GM12878 (cell line): ENCODE measurements at regions not wholly inside any gene's neighbourhood (a gene's known extent, or its start where the extent isn't known, plus 50 kb on each side); places are given as distances from the start of the nearest gene placed in this dataset.

ENCODE experiments used
- ATAC-seq: fragments of 200-7000 bp; cut with Tn5 transposase; 3 replicates; pipeline ENCODE4 v1.9.1; 2020; ENCODE audit warnings: mild to moderate bottlenecking, moderate library complexity
- BruUV-seq: library from RNA; stranded (reverse); fragments of 400-500 nt; replicated peaks from 2 replicates; lab custom pipeline; 2021; lab: Mats Ljungman, UMichigan
- CTCF ChIA-PET: fragments of 300-600 bp; sonication (Branson Sonifier 250); formaldehyde crosslinking; extraction: SDS; loops from one replicate; lab custom pipeline; 2021; ENCODE audit warnings: inconsistent platforms; lab: Yijun Ruan, JAX
- POLR2A ChIA-PET: fragments of 350-600 bp; formaldehyde crosslinking; extraction: SDS; loops from one replicate; lab custom pipeline; 2021; ENCODE audit warnings: inconsistent platforms; lab: Charles Lee
- RAD21 ChIA-PET: fragments of 300-600 bp; sonication (Branson Sonifier 250); formaldehyde crosslinking; loops from one replicate; lab custom pipeline; 2023; ENCODE audit warnings: antibody characterized with exemption; ENCODE audit not compliant: unreplicated experiment; lab: Charles Lee
- SMC1A ChIA-PET: fragments of 300-600 bp; sonication (Branson Sonifier 250); formaldehyde crosslinking; loops from one replicate; lab custom pipeline; 2023; ENCODE audit not compliant: unreplicated experiment, uncharacterized antibody; lab: Charles Lee
- DNase-seq: peaks from one replicate; pipeline ENCODE4 v3.0.0-alpha.2; 2011; ENCODE audit warnings: low read depth, low spot score
- FAIRE-seq: peaks from 3 replicates; lab custom pipeline; 2011; peaks lifted over from hg19 to GRCh38; lab: Jason Lieb, UNC
- H2AFZ ChIP-seq: 2 replicates; pipeline ENCODE4 v1.6.0; 2011; ENCODE audit warnings: low read depth, low read length, control low read depth; ENCODE audit not compliant: control insufficient read depth
- H3K27ac ChIP-seq: 2 replicates; pipeline ENCODE4 v1.5.1; 2011; ENCODE audit warnings: control low read depth; ENCODE audit not compliant: control insufficient read depth, insufficient read depth
- H3K27me3 ChIP-seq, 2 experiments: replicated peaks in 1 of 2; 2 replicates each; pipeline versions ENCODE4 v1.6.0 to v1.6.1; 2011; ENCODE audit warnings: low read length in 1 of 2; ENCODE audit not compliant: control insufficient read depth in 2 of 2, insufficient read depth in 2 of 2
- H3K36me3 ChIP-seq, 2 experiments: 2 replicates each; pipeline ENCODE4 v1.5.1; 2011; ENCODE audit warnings: low read length in 1 of 2; ENCODE audit not compliant: control insufficient read depth in 2 of 2, insufficient read depth in 2 of 2
- H3K4me1 ChIP-seq: 2 replicates; pipeline ENCODE4 v1.6.1; 2011; ENCODE audit warnings: mild to moderate bottlenecking, low read length, moderate library complexity, mixed read lengths; ENCODE audit not compliant: control insufficient read depth, insufficient read depth
- H3K4me2 ChIP-seq: 2 replicates; pipeline ENCODE4 v1.6.0; 2011; ENCODE audit warnings: control low read depth; ENCODE audit not compliant: control insufficient read depth, insufficient read depth
- H3K4me3 ChIP-seq: fragments of 200-600 bp; sonication (generic); 2 replicates; pipeline ENCODE4 v1.5.1; 2016
- H3K79me2 ChIP-seq: 2 replicates; pipeline ENCODE4 v1.6.0; 2011; ENCODE audit warnings: low read length; ENCODE audit not compliant: control insufficient read depth, insufficient read depth
- H3K9ac ChIP-seq: 2 replicates; pipeline ENCODE4 v1.8.0; 2011; ENCODE audit warnings: low read length, control low read depth, mixed read lengths; ENCODE audit not compliant: control insufficient read depth, insufficient read depth
- H3K9me3 ChIP-seq: replicated peaks from 3 replicates; pipeline ENCODE4 v1.5.1; 2011; ENCODE audit warnings: mild to moderate bottlenecking, low read length; ENCODE audit not compliant: control insufficient read depth, insufficient read depth
- H4K20me1 ChIP-seq: 2 replicates; pipeline ENCODE4 v1.6.0; 2011; ENCODE audit not compliant: control insufficient read depth, insufficient read depth
- CREM ChIP-seq: IDR thresholded peaks from 2 replicates; pipeline ENCODE4 v1.6.1; 2014; ENCODE audit warnings: antibody characterized with exemption, low read depth
- PRDM15 ChIP-seq: fragments of 450-650 bp; formaldehyde crosslinking; IDR thresholded peaks from 2 replicates; pipeline ENCODE4 v1.4.0; 2020; ENCODE audit warnings: mild to moderate bottlenecking, moderate library complexity
- REST ChIP-seq: IDR thresholded peaks from 2 replicates; pipeline ENCODE4 v1.6.1; 2012; ENCODE audit warnings: mild to moderate bottlenecking, low read depth, low read length
- WGBS: methylation state at CpG from one replicate; pipeline ENCODE4 v1.1.6; 2016; ENCODE audit warnings: low lambda C conversion rate; ENCODE audit not compliant: insufficient replicate concordance, insufficient coverage; ENCODE audit errors: missing lambda C conversion rate; 5-methylcytosine and 5-hydroxymethylcytosine counted together
- in situ Hi-C: fragments of 300-500 bp; cut with MboI; formaldehyde crosslinking; loops from 9 replicates; pipeline ENCODE4 v1.14.3; 2018; ENCODE audit warnings: mixed read lengths
- intact Hi-C: fragments of 100-400 bp; cut with micrococcal nuclease; formaldehyde crosslinking; loops from one replicate; pipeline ENCODE4 v1.14.2; 2022; ENCODE audit not compliant: unreplicated experiment

GRCh38 chr14:84809158-84809557 is 720.8 kb upstream of the FLRT2 start:
- no peaks in the 10 kb centered on the region for H3K79me2 ChIP-seq
- H2AFZ ChIP-seq, result no peak overlapping the region
- H3K4me1 ChIP-seq, result no peaks in the 10 kb centered on the region
- intact Hi-C loops, result no loop called here
- POLR2A ChIA-PET, result no interaction called here
- H3K27ac ChIP-seq, result no peak overlapping the region
- no peak overlapping the region for H3K9ac ChIP-seq
- no peak for TF ChIP-seq PRDM15 (CRISPR knock-in tag)
- TF ChIP-seq CREM, result no peak
- TF ChIP-seq REST, result no peak
- TF ChIP-seq, all 136 proteins: peak for 0
- no peaks in the 10 kb centered on the region for H3K36me3 ChIP-seq
- no peaks in the 10 kb centered on the region for H3K27me3 ChIP-seq
- WGBS, result 5% methylated on average over 2 of the region's 2 CpGs
- ATAC-seq, result no peak
- in situ Hi-C loops, result no loop called here
- H3K9me3 ChIP-seq, result no peaks in the 10 kb centered on the region
- no peak for FAIRE-seq
- no peak for DNase-seq
- H4K20me1 ChIP-seq, result no peaks in the 10 kb centered on the region
- no peak overlapping the region for H3K4me2 ChIP-seq
- no TSS peak for BruUV-seq
- H3K4me3 ChIP-seq, result no peak overlapping the region
- SMC1A ChIA-PET, result no interaction called here
- RAD21 ChIA-PET, result no interaction called here
- CTCF ChIA-PET, result interaction anchor here (0.9 kb wide), 1 partner anchor 9 kb away, joined by 3 read pairs; no protein-coding TSS in a partner anchor
